OCI-LY1 (cell line): ENCODE measurements at regions not wholly inside any gene's neighbourhood (a gene's known extent, or its start where the extent isn't known, plus 50 kb on each side); places are given as distances from the start of the nearest gene placed in this dataset.
A peak's percentile ranks its signal among the peaks of the same experiment; 100 is the strongest.

Experiments used
- H2AFZ ChIP-seq: fragments of 200-600 bp; sonication (generic), shearing (Covaris generic); 2 replicates; pipeline ENCODE4 v1.6.0; 2014; ENCODE audit warnings: antibody characterized with exemption, mild to moderate bottlenecking, low read length
- H3F3A ChIP-seq: fragments of 200-600 bp; sonication (generic), shearing (Covaris generic); 2 replicates; pipeline ENCODE4 v1.6.0; 2014; ENCODE audit warnings: mild to moderate bottlenecking, antibody characterized with exemption, low read length, moderate library complexity; ENCODE audit not compliant: insufficient read depth
- H3K27ac ChIP-seq: fragments of 200-600 bp; sonication (generic); 2 replicates; pipeline ENCODE4 v1.5.1; 2014; ENCODE audit warnings: low read length, mixed run types, mild to moderate bottlenecking, low read depth; ENCODE audit not compliant: poor library complexity, severe bottlenecking
- H3K27me3 ChIP-seq: fragments of 200-600 bp; sonication (generic); 2 replicates; pipeline ENCODE4 v1.6.0; 2014; ENCODE audit warnings: antibody characterized with exemption, mild to moderate bottlenecking, low read length, moderate library complexity; ENCODE audit not compliant: insufficient read depth
- H3K36me3 ChIP-seq: fragments of 200-600 bp; sonication (generic); 2 replicates; pipeline ENCODE4 v1.6.1; 2014; ENCODE audit warnings: mild to moderate bottlenecking, antibody characterized with exemption, low read length, moderate library complexity, mixed read lengths; ENCODE audit not compliant: insufficient read depth
- H3K4me1 ChIP-seq: fragments of 200-600 bp; sonication (generic); 2 replicates; pipeline ENCODE4 v1.5.1; 2014; ENCODE audit warnings: mild to moderate bottlenecking, low read length, moderate library complexity; ENCODE audit not compliant: insufficient read depth, severe bottlenecking
- H3K4me2 ChIP-seq: fragments of 200-600 bp; sonication (generic), shearing (Covaris generic); 2 replicates; pipeline ENCODE4 v1.6.1; 2014; ENCODE audit warnings: low read length
- H3K4me3 ChIP-seq: fragments of 200-600 bp; sonication (generic); 2 replicates; pipeline ENCODE4 v1.5.1; 2014; ENCODE audit warnings: low read length, low read depth, mild to moderate bottlenecking, mixed read lengths; ENCODE audit not compliant: poor library complexity, severe bottlenecking
- H3K79me2 ChIP-seq: fragments of 200-600 bp; shearing (Covaris generic); 2 replicates; pipeline ENCODE4 v1.6.1; 2016; ENCODE audit warnings: mixed run types, low read length, mixed read lengths; ENCODE audit not compliant: insufficient read depth
- H3K9ac ChIP-seq: fragments of 200-600 bp; sonication (generic), shearing (Covaris generic); 2 replicates; pipeline ENCODE4 v1.6.1; 2014; ENCODE audit warnings: mild to moderate bottlenecking, low read length, mixed read lengths
- H3K9me2 ChIP-seq: fragments of 200-600 bp; sonication (generic), shearing (Covaris generic); 2 replicates; pipeline ENCODE4 v1.6.1; 2014; ENCODE audit warnings: low read depth, mild to moderate bottlenecking, low read length, mixed read lengths
- H3K9me3 ChIP-seq: fragments of 200-600 bp; shearing (Covaris generic); 2 replicates; pipeline ENCODE4 v1.6.1; 2014; ENCODE audit warnings: low read length, mixed read lengths
- H4K20me1 ChIP-seq: fragments of 200-600 bp; sonication (generic), shearing (Covaris generic); 2 replicates; pipeline ENCODE4 v1.6.0; 2016; ENCODE audit warnings: mild to moderate bottlenecking, low read length; ENCODE audit not compliant: insufficient read depth
- EZH2 ChIP-seq: fragments of 200-600 bp; sonication (generic), shearing (Covaris generic); IDR thresholded peaks from 2 replicates; pipeline ENCODE4 v1.8.0; 2017; ENCODE audit warnings: borderline replicate concordance, mixed run types, mild to moderate bottlenecking, antibody characterized with exemption, low read length, moderate library complexity, mixed read lengths
- TF ChIP-seq, protein P1 (sequence below): fragments of 200-600 bp; sonication (generic), shearing (Covaris generic); IDR thresholded peaks from 2 replicates; pipeline ENCODE4 v1.5.1; 2017; ENCODE audit warnings: mild to moderate bottlenecking, antibody characterized with exemption, low read length, moderate library complexity, mixed read lengths

DNA sequence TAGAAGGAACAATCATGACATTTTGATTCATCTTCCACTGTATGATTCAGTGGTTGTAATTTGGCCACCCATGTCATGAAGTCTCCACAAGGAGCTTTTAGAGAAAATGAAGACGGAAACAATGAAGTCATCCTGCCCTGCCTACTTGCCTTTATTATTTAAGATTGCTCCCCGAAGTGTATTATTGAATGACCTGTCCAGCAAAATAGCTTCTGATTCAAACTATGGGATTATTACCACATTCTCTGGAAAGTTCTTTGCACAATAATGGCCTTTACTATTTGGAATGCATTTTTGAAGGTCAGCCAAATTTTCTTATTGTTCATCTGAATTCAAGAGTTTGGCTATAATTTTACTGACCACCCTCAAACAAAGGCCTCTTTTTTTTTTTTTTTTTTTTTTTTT lies 77.8 kb upstream of the RFC3 start:
- Histone ChIP-seq H3F3A (no peaks in the 10 kb centered on the region), H3K36me3 (no peaks in the 10 kb centered on the region), H4K20me1 (no peaks in the 10 kb centered on the region), H3K4me1 (peaks cover 58% of the 10 kb centered on the region), H3K4me3 (no peak overlapping the region), H3K9ac (peak overlapping the region; percentile 62; the same call in 1 of the 2 replicates), H3K4me2 (no peak overlapping the region), H3K9me2 (no peaks in the 10 kb centered on the region), H3K27ac (peak overlapping the region; percentile 100), H2AFZ (no peak overlapping the region), H3K9me3 (no peaks in the 10 kb centered on the region), H3K27me3 (no peaks in the 10 kb centered on the region), H3K79me2 (no peaks in the 10 kb centered on the region)
- TF ChIP-seq EZH2 = no peak
- TF ChIP-seq, protein P1, sequence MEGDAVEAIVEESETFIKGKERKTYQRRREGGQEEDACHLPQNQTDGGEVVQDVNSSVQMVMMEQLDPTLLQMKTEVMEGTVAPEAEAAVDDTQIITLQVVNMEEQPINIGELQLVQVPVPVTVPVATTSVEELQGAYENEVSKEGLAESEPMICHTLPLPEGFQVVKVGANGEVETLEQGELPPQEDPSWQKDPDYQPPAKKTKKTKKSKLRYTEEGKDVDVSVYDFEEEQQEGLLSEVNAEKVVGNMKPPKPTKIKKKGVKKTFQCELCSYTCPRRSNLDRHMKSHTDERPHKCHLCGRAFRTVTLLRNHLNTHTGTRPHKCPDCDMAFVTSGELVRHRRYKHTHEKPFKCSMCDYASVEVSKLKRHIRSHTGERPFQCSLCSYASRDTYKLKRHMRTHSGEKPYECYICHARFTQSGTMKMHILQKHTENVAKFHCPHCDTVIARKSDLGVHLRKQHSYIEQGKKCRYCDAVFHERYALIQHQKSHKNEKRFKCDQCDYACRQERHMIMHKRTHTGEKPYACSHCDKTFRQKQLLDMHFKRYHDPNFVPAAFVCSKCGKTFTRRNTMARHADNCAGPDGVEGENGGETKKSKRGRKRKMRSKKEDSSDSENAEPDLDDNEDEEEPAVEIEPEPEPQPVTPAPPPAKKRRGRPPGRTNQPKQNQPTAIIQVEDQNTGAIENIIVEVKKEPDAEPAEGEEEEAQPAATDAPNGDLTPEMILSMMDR = no peak

DNA sequence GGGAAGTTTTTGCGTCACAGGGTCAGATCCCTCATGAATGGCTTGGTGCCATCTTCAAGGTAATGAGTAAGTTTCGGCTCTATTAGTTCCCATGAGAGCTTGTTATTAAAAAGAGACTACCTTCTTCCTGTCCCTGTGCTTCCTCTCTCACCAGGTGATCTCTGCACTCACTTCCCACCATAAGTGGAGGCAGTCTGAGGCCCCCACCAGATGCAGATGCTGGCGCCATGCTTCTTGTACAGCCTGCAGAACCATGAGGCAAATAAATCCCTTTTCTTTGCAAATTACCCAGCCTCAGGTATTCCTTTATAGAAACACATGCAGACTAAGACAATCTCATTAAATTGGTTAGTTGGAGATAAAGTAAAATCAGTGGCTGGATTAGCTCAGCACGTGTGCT lies 75.6 kb upstream of the RFC3 start:
- no peak for TF ChIP-seq EZH2
- TF ChIP-seq, protein P1 = no peak
- no peaks in the 10 kb centered on the region for H3F3A ChIP-seq
- H3K27ac ChIP-seq = peak overlapping the region; percentile 100
- peaks cover 79% of the 10 kb centered on the region for H3K4me1 ChIP-seq
- no peak overlapping the region for H3K4me2 ChIP-seq
- H3K9me2 ChIP-seq = no peaks in the 10 kb centered on the region
- H4K20me1 ChIP-seq = no peaks in the 10 kb centered on the region
- no peak overlapping the region for H2AFZ ChIP-seq
- H3K9me3 ChIP-seq = no peaks in the 10 kb centered on the region
- H3K27me3 ChIP-seq = no peaks in the 10 kb centered on the region
- H3K36me3 ChIP-seq = peaks cover 4% of the 10 kb centered on the region; the same call in 1 of the 2 replicates
- H3K4me3 ChIP-seq = no peak overlapping the region
- H3K79me2 ChIP-seq = no peaks in the 10 kb centered on the region
- no peak overlapping the region; the same call in 1 of the 2 replicates for H3K9ac ChIP-seq

DNA sequence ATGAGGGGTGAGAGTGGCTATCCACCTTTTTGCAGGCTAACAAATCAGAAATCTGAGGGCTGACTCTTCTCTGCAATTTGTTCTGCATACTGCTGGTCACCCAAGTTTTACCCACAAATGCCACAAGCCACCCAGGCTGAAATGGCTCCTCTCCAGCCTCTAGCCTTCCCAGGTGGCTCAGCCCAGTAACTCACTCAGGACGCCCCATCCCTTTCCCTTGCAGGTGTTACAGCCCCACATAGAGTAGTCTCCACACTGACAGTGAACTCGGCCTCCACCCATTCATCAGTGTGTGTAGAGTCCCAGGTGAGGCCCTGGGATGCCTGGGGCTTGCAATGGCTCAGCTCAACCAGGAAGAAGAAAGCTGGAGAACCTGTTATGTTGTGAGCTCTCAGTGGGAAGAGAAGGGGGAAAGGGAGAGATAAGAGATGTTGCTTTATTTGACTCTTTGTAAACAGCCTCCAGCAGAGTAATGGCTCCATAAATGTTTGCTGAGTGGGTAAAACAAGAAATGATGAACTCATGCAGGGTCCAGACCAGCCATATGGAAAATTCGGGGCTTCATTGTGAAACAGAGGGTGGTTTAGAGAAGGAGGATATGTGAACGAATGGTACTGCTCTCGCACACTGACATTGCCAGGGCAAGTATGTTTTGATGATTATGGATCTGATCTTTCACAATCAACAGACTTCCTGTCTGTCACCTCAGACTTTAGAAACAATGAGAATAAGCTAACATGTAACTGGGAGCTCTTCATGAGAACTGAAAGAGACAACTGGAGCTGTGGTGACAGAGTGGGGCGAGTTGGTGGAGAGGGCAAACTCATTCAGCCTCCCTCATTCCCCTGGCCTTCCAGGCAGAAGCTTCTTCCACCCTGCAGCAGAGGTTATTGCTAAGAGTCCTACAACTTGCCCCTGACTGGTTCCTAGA lies 74.2 kb upstream of the RFC3 start:
- Histone ChIP-seq H2AFZ (no peak overlapping the region), H3K9me3 (peaks cover 4% of the 10 kb centered on the region; the same call in 1 of the 2 replicates), H3K79me2 (no peaks in the 10 kb centered on the region), H3K27me3 (no peaks in the 10 kb centered on the region), H3K27ac (peak overlapping the region; percentile 100), H3K4me1 (peaks cover 71% of the 10 kb centered on the region), H4K20me1 (no peaks in the 10 kb centered on the region), H3K36me3 (peaks cover 7% of the 10 kb centered on the region; the same call in 1 of the 2 replicates), H3K4me3 (peak overlapping the region; percentile 16), H3F3A (no peaks in the 10 kb centered on the region), H3K9ac (peak overlapping the region; percentile 96), H3K4me2 (peak overlapping the region; percentile 95; the same call in 1 of the 2 replicates), H3K9me2 (no peaks in the 10 kb centered on the region)
- TF ChIP-seq EZH2 = no peak
- TF ChIP-seq, protein P1 = no peak
